ENCODE measurements at regions not wholly inside any gene's neighbourhood (a gene's known extent, or its start where the extent isn't known, plus 50 kb on each side); places are given as distances from the start of the nearest gene placed in this dataset.

- no peak for TF ChIP-seq CTCF (IDR thresholded peaks at IDR 0.05)
- no peak for TF ChIP-seq POLR2A (IDR thresholded peaks at IDR 0.05)
- intact Hi-C loops (cut with DNase I), result no loop called here
- Histone ChIP-seq H3K9me3 (no peaks in the 10 kb centered on the region), H3K4me3 (no peak overlapping the region), H3K4me1 (no peaks in the 10 kb centered on the region), H3K27ac (no peak overlapping the region), H3K27me3 (no peaks in the 10 kb centered on the region), H3K36me3 (no peaks in the 10 kb centered on the region)
- DNase-seq (no peak), ATAC-seq (no peak)
- 75% methylated on average over 8 of the region's 12 CpGs for WGBS (ENCODE audit: insufficient coverage, low coverage, low lambda C conversion rate, missing lambda C conversion rate)
Observed at GRCh38 chr19:28446511-28446910, 766.4 kb downstream of the UQCRFS1 start.

GRCh38 chr19:28445826-28446225 is 767.1 kb downstream of the UQCRFS1 start:
- WGBS (ENCODE audit: insufficient coverage, low coverage, low lambda C conversion rate, missing lambda C conversion rate), result 70% methylated on average over 11 of the region's 11 CpGs
- ATAC-seq (no peak), DNase-seq (no peak)
- no peak overlapping the region for H3K27ac ChIP-seq
- no peaks in the 10 kb centered on the region for H3K27me3 ChIP-seq
- intact Hi-C loops (cut with DNase I), result no loop called here
- TF ChIP-seq CTCF (IDR thresholded peaks at IDR 0.05) (no peak), POLR2A (IDR thresholded peaks at IDR 0.05) (no peak)
- no peaks in the 10 kb centered on the region for H3K9me3 ChIP-seq
- no peaks in the 10 kb centered on the region for H3K4me1 ChIP-seq
- no peaks in the 10 kb centered on the region for H3K36me3 ChIP-seq
- no peak overlapping the region for H3K4me3 ChIP-seq

GRCh38 chr19:28444362-28444761 is 768.6 kb downstream of the UQCRFS1 start:
- Histone ChIP-seq H3K9me3 (no peaks in the 10 kb centered on the region), H3K36me3 (no peaks in the 10 kb centered on the region), H3K27ac (no peak overlapping the region), H3K4me3 (no peak overlapping the region), H3K4me1 (no peaks in the 10 kb centered on the region), H3K27me3 (no peaks in the 10 kb centered on the region)
- ATAC-seq (no peak), DNase-seq (no peak)
- WGBS (ENCODE audit: insufficient coverage, low coverage, low lambda C conversion rate, missing lambda C conversion rate), result 43% methylated on average over 4 of the region's 4 CpGs
- intact Hi-C loops (cut with DNase I), result no loop called here
- TF ChIP-seq CTCF (IDR thresholded peaks at IDR 0.05) (no peak), POLR2A (IDR thresholded peaks at IDR 0.05) (no peak)

DNA sequence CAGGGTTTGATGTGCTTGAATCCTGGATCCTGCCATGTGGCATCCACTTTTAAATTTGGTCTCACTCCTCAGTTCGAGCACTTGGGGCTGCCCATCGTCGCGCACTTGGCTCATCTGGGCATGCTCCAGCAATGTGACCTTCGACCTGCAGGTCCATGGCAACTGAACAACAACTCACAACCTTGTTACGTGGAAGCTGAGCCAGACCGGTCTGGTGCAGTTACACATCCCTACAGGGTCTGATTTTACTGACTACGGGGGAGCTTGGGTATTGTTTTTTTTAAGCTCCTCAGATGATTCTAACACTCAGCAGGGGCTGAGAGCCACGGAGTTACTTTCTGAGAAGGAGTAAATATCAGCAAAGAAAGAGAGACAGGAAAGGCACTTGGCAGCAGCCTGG is 769.6 kb downstream of the UQCRFS1 start:
- TF ChIP-seq CTCF (IDR thresholded peaks at IDR 0.05), result no peak
- no peak overlapping the region for H3K4me3 ChIP-seq
- no peak for DNase-seq

More for the DNA sequence above, 769.6 kb downstream of the UQCRFS1 start:
- H3K27ac ChIP-seq, result no peak overlapping the region
- H3K27me3 ChIP-seq, result no peaks in the 10 kb centered on the region
- no peaks in the 10 kb centered on the region for H3K9me3 ChIP-seq
- intact Hi-C loops (cut with DNase I), result no loop called here
- H3K36me3 ChIP-seq, result no peaks in the 10 kb centered on the region
- no peak for ATAC-seq
- WGBS (ENCODE audit: insufficient coverage, low coverage, low lambda C conversion rate, missing lambda C conversion rate), result 30% methylated on average over 6 of the region's 9 CpGs
- H3K4me1 ChIP-seq, result no peaks in the 10 kb centered on the region
